Suppressor macrophage (primary cell): ENCODE measurements at regions not wholly inside any gene's neighbourhood (a gene's known extent, or its start where the extent isn't known, plus 50 kb on each side); places are given as distances from the start of the nearest gene placed in this dataset.
"Not testable (repeated sequence)": the region's sequence is repeated elsewhere in the genome, so short reads cannot be mapped to it uniquely, and the experiment has no call there.

Experiments used
- DNase-seq, 4 experiments: peaks; one replicate each; pipeline ENCODE4 v3.0.0-alpha.2; 2020 to 2022

DNA sequence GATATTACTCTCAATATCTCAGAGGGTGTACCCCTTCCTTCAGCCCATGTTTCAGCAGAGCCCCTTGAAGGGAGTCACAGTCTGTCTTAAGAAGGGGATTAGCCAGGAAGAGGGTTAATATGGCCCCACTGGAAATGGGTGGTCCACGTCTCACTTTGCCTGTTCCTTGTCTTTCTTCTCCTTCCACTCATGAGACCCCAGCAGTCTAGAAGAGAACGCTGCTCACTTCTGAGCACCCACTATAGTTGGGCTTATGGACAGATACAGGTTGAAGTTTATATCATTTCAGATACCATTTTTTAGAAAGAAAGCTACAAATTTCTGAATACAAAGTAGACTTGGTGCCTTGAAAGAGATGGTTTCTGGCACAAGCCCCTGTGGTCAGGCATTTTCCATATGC, 139.3 kb upstream of the API5 start:
- no peak for DNase-seq

DNA sequence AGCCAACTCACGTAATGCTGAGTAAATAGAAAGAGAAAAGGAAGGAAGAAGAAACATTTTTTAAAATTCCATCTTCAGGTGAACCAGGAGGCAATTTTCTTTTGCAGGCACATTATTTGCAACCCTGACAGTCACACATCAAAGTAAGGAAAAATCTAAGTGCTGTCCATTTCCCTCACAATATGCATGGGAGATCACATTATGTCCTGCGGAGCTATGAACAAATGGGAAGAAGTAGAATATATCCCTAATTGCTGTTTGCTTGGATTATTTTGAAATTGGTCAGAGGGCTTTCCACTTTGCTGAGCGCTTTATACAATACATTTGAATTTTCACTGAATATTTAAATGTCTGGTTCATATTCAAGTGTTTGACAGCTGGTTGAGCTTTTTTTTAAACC, 133.8 kb upstream of the API5 start:
- DNase-seq = no peak

DNA sequence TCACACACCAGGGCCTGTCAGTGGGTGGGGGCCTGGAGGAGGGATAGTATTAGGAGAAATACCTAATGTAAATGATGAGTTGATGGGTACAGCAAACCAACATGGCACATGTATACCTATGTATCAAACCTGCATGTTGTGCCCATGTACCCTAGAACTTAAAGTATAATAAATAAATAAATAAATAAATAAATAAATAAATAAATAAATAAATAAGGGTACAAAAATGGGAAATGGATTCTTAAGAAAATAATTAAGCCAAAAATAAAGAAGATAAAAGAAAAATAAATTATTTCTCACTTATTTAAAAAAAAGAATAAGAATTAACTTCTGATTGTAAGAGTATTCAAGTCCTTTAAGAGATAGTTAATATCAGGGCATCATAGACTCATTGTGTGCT, 117.3 kb upstream of the API5 start:
- not testable (repeated sequence) for DNase-seq

DNA sequence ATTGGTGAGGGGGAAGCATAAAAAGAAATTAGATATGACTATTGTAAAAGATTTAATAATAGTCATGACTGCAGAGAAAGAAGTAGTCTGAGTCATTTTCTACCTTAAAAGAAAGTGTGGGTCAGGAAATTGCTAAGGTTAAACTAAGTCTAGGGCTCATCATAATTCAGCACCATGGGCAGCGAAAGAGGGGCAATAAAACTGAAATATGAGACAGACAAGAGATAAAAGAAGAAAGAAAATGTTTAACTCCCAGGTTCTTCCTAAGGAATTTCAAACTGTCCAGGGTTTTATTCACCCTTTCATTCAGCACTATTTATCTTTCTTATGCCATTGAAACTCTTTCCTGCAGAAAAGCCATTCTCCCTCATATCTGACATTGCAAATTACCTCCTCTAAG, 114.4 kb upstream of the API5 start:
- no peak for DNase-seq

DNA sequence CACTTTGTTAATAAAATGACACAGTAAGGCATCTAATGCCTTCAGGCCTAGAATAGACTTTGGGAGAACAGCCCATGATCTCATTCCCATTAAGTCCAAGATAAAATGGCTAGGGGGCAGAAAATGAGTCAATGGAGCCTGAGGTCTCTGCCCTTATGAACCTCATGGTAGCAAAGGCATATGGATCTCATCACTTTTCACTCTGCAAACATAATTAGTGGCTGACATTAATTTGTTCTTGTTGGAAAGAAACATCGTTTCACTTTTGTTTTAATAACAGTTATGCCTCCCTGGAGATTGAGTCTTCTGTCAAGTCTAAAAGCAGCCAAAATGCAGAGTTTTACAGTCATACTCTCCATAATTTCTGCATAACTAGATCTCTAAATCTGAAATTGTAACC, 111.8 kb upstream of the API5 start:
- DNase-seq = no peak

DNA sequence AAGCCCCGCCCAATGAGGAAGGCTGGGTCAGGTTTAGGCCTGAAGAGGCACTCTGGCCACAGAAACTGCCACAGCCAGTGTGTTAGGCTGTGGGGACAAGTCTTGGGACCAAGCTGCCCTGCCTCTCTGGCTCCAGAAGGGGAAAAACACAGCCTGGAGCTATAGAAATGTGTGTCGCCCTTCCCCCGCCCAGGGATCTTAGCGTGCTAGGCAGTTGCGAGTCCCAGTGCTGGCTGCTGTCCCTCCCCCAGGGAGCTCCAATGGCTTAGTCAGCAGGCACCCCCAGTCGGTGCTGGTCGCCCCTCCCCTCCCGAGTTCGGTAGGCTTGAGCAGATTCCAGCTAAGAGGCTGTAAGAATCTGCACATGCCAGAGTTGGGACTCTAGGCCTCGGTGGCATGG, 99.5 kb upstream of the API5 start:
- DNase-seq = no peak

DNA sequence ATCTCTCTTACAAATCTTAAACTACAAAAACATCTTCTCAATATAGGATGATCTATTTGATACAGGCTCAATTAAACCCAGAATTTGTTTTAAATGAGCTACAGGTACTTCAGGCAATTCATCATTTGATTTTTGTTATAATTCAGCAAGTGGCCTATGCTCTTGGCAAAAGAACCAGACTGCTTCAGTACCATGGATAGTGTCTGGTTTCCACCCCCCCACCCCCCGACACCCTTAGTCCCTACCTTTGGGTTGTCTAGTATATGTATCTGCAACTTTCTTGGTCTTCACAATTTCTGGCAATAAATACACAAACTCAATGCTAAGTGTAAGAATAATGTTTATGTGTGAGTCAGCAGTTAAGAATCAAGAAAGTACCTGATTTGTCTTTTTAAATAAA, 97.3 kb upstream of the API5 start:
- no peak for DNase-seq

DNA sequence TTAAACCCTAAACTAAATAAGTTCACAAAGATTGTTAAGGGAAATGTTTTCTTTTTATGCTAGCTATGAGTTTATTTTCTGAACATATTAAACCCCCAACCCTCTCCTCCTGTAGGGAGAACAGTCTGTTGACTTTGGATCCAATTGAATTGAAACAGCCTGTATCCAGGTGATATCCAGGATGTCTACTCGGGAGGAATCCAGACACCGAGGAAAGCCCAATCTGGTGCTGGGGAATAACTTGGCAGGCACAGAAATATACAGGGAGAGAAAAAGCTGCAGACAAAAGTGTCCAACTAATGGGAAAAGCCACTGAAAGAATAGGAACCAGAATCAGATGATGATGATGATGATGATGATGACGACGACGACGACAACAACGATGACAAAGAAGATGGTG, 93.9 kb upstream of the API5 start:
- no peak for DNase-seq

DNA sequence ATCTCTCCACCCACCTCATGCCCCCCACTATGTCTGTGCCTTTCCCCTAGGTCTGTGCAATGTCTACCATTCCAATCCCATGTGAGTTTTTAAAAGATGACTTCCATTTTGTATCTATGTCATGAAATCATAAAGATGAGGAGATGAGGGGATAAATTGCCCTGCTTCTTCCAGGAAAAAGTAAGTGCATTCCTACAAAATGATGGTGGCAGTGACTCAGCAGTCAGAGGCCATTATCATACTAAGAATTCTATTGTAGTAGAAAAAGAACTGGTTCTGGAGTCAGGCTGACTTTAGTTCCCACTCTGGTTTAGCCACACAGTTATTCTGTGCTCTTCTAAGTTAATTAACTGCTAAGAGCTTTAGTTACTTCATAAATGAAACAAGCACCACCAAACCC, 89.6 kb upstream of the API5 start:
- no peak for DNase-seq

DNA sequence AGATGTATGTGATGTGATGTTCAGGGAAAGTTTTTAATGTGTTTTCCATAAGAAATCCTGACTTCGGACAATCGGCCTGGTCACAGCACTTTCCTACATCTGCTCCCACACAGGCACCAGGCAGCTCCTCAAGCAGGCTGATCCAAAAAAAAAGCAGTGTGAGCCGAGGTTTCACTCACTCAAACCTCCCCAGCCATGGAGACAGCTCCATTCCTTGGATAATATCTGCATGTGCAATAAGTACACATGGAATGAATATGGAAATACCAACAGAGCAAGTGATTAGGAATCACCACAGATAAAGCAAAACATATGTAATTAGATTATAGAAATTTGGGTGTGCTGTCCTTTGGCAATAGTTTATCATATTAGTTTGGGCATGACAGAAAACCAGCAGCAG, 88.8 kb upstream of the API5 start:
- no peak for DNase-seq

DNA sequence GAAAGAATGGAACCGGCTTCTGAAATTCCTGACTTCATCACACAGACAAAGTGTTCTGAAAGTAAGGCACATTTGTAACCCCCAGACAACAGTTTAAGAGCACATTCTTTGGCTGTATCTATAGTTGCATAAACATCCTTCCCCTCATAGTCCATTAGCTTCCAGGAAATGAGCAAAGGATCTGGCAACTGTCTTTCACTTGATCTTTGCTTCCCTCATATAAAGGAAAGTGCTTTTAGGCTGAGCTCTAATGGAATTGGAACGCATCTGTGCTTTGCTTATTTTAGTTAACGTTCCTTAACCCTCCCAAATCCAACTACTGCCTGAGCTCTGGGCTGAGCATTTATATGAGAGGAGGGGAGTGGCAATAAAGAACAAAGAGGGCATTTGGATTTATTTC, 76.9 kb upstream of the API5 start:
- DNase-seq = no peak

DNA sequence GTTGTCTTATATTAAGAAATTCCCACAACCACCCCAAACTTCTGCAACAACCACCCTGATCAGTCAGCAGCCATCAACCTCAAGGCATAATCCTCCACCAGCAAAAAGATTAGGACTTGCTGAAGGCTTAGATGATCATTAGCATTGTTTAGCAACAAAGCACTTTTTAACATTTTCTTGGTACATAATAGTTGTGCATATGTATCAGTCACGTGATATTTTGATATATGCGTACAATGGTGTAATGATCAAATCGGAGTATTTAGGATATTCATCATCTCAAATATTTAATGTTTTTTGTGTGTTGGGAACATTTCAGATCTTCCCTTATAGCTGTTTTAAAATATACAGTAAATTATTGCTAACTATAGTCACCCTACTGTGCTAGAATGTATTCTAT, 73.5 kb upstream of the API5 start:
- DNase-seq = no peak

DNA sequence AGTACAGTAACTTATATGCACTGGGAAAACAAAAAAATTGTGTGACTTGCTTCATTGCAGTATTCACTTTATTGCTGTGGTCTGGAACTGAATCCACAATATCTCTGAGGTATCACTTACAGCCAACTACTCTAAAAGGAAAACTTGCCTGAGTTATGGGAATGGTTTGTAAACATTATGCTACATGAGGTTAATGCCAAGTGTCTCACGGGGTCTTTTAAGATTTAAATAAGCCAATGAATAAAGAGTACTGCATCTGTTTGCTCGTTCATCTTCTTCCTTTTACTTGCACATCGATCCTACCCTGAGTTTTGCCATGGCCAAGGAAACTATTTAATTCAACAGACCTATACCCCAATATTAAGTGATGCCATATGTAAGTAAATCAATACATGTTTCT, 72.0 kb upstream of the API5 start:
- no peak for DNase-seq

DNA sequence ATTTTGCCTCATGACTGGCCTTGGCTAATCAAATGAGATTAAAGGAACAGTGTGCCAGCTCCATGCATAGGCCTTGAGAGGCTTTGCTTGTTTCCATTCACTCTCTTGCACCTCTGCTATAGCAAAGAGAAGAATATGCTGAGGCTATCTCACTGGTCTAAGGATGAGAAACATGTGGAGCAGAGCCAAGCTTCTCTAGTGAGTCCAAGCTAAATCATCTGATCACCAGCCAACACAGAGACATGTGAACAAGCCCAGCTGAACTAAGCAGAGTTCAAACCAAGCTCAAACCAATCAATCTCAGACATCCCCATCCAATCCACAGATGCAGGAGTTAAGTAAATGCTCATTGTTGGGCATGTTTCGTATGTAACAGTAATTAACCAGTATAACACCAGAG, 69.4 kb upstream of the API5 start:
- DNase-seq = no peak

DNA sequence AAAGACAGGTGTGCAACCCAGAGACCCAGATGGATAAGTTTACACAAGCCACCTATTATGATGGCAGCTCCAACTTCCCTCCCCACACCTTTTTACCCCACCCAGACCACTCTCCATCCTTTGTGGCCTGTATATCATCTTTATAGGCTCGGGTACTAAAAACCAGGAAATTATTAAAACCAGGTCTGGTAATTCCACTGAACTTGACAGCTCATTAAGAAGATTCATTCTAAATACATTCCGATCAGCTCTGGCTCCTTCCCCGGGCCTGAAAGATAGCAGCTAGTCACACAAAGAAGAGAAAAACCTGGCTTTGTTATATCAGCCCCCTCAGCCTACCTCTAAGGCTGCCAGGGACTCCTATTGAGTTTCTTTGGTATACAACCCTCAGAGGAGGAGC, 67.9 kb upstream of the API5 start:
- DNase-seq = no peak

DNA sequence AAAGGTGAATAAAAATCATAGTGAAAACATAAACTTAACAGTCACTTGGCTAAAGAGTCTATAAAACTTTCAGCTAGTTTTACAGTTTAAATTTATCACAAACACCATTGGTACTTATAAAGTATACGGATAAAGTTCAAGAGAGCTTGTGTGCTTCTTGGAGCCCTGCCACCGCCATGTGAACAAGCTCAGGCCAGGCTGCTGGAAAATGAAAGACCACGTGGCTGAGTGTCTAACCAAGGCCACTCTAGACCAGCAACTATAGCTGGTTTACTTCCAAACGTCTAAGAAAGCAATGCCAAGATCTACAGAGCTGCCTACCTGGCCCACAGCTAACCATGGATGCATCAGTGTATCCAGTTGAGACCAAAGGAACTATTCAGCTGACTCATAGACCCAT, 66.3 kb upstream of the API5 start:
- no peak for DNase-seq

DNA sequence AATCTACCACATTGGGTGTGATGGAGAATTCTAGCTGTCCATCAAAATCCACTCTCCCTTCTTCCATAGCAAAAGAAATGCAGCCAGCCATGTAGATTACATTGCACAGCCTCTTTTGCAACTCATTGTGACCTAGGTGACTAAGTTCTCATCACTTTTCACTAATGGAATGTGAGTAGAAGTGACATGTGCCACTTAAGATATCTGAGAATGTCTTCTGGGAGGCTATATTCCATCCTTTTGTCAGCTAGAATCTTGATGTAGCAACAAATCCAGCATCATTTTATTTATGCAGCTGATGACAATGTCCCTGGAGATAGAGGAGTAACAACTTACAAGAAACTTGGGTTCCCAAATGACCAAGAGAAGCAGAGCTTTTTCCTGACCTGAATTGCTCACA, 61.5 kb upstream of the API5 start:
- no peak for DNase-seq

DNA sequence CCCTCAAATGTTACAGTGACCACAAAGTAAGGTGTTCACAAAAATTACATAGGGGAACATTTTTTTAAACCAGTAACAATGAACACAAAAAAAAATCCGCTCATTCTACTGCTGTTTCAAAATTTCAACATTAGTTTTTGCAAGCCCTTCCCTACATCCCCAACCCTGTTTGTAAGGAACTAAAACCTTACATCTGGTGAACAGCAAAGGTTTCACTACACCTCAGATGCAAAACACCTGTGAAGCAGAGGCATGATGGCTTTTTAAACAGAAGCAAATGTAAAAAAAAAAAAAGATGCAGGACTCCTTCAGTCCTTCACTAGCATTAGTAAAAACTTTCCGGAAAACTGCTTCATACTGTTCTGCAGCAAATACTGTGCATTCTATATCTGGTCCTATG, 50.0 kb upstream of the API5 start:
- no peak for DNase-seq
